Esophagus squamous epithelium (tissue), 4 donors: ENCODE measurements at regions not wholly inside any gene's neighbourhood (a gene's known extent, or its start where the extent isn't known, plus 50 kb on each side); places are given as distances from the start of the nearest gene placed in this dataset.

Source experiments
- CTCF ChIP-seq, 6 experiments: fragments of 450-650 bp in 4 of 6; fragments of 200-600 bp in 2 of 6; sonication (generic) in 2 of 6; IDR thresholded peaks; one replicate each; pipeline ENCODE4 v1.5.1; 2016 to 2019; ENCODE audit warnings: antibody characterized with exemption in 6 of 6, mild to moderate bottlenecking in 4 of 6, moderate library complexity in 4 of 6
- POLR2A ChIP-seq, 4 donors: fragments of 450-650 bp; IDR thresholded peaks; one replicate each; pipeline ENCODE4 v1.6.1; 2017; ENCODE audit warnings: antibody characterized with exemption in 4 of 4, mild to moderate bottlenecking in 4 of 4, moderate library complexity in 3 of 4

GRCh38 chr4:180462116-180462515 is 1781.1 kb upstream of the TENM3 start:
- TF ChIP-seq CTCF (IDR thresholded peaks at IDR 0.05) (no peak), POLR2A (IDR thresholded peaks at IDR 0.05) (no peak)
